MCF 10A (cell line): ENCODE measurements at regions not wholly inside any gene's neighbourhood (a gene's known extent, or its start where the extent isn't known, plus 50 kb on each side); places are given as distances from the start of the nearest gene placed in this dataset.
"Not testable (repeated sequence)": the region's sequence is repeated elsewhere in the genome, so short reads cannot be mapped to it uniquely, and the experiment has no call there.

Source experiments
- BruUV-seq: library from RNA; stranded (reverse); fragments of 400-500 nt; replicated peaks from 2 replicates; lab custom pipeline; 2021; lab: Mats Ljungman, UMichigan
- CTCF ChIA-PET: fragments of 300-600 bp; sonication (Branson Sonifier 250); formaldehyde crosslinking; extraction: SDS; loops from one replicate; lab custom pipeline; 2021; ENCODE audit warnings: antibody characterized with exemption, inconsistent platforms; lab: Yijun Ruan, JAX
- POLR2A ChIA-PET: fragments of 300-600, 350-650 bp; sonication (Branson Sonifier 250); formaldehyde crosslinking; extraction: SDS; loops from one replicate; lab custom pipeline; 2020; ENCODE audit warnings: antibody characterized with exemption, inconsistent platforms; lab: Yijun Ruan, JAX
- DNase-seq: peaks from one replicate; pipeline ENCODE4 v3.0.0-alpha.2; 2018; ENCODE audit not compliant: unreplicated experiment
- H3K27ac Mint-ChIP-seq: one replicate; pipeline ENCODE4 v1.8.0; 2022; ENCODE audit warnings: mild to moderate bottlenecking, low read depth, mixed read lengths; ENCODE audit not compliant: unreplicated experiment
- H3K27me3 Mint-ChIP-seq: one replicate; pipeline ENCODE4 v1.8.0; 2022; ENCODE audit warnings: mixed read lengths; ENCODE audit not compliant: insufficient read depth, unreplicated experiment
- H3K36me3 Mint-ChIP-seq: one replicate; pipeline ENCODE4 v1.8.0; 2022; ENCODE audit warnings: mild to moderate bottlenecking, moderate library complexity, mixed read lengths; ENCODE audit not compliant: insufficient read depth, unreplicated experiment
- H3K4me1 Mint-ChIP-seq: one replicate; pipeline ENCODE4 v1.8.0; 2022; ENCODE audit warnings: mixed read lengths; ENCODE audit not compliant: insufficient read depth, unreplicated experiment
- H3K4me3 Mint-ChIP-seq: one replicate; pipeline ENCODE4 v1.8.0; 2022; ENCODE audit warnings: mild to moderate bottlenecking, moderate library complexity, mixed read lengths; ENCODE audit not compliant: unreplicated experiment
- H3K9me3 Mint-ChIP-seq: one replicate; pipeline ENCODE4 v1.8.0; 2022; ENCODE audit warnings: mixed read lengths; ENCODE audit not compliant: unreplicated experiment
- CTCF ChIP-seq: fragments of 200-600 bp; IDR thresholded peaks from one replicate; pipeline ENCODE4 v1.8.0; 2022; ENCODE audit warnings: antibody characterized with exemption, mild to moderate bottlenecking; ENCODE audit not compliant: unreplicated experiment
- intact Hi-C: fragments of 100-400 bp; cut with micrococcal nuclease; formaldehyde crosslinking; loops from 2 replicates; pipeline ENCODE4 v1.14.1; 2022

- CTCF ChIA-PET: interaction anchor here (0.6 to 0.7 kb wide), 4 partner anchors 39 to 132 kb away, joined by 3 to 4 read pairs (median 4); no protein-coding TSS in a partner anchor
Measured at GRCh38 chr12:124469193-124469888, 98.1 kb downstream of the NCOR2 start.

GRCh38 chr12:124467549-124467948 is 99.9 kb downstream of the NCOR2 start:
- BruUV-seq, H3K9me3 Mint-ChIP-seq, H3K27me3 Mint-ChIP-seq, DNase-seq, H3K4me1 Mint-ChIP-seq, intact Hi-C loops, H3K4me3 Mint-ChIP-seq, POLR2A ChIA-PET, H3K27ac Mint-ChIP-seq, CTCF ChIA-PET: not testable (repeated sequence)
- peaks cover 67% of the 10 kb centered on the region for H3K36me3 Mint-ChIP-seq

More at GRCh38 chr12:124469193-124469888, 98.1 kb downstream of the NCOR2 start:
- intact Hi-C loops: no loop called here
- H3K27ac Mint-ChIP-seq: no peak overlapping the region
- TF ChIP-seq CTCF: peak; percentile 74
- no peak overlapping the region for H3K4me3 Mint-ChIP-seq
- BruUV-seq: no TSS peak
- POLR2A ChIA-PET: no interaction called here
- DNase-seq: no peak
- no peaks in the 10 kb centered on the region for H3K4me1 Mint-ChIP-seq
- H3K27me3 Mint-ChIP-seq: no peaks in the 10 kb centered on the region
- peaks cover 77% of the 10 kb centered on the region for H3K36me3 Mint-ChIP-seq
- H3K9me3 Mint-ChIP-seq: peaks cover 10% of the 10 kb centered on the region

GRCh38 chr12:124466216-124467128 is 100.9 kb downstream of the NCOR2 start:
- Mint-ChIP-seq H3K4me3 (no peak overlapping the region), H3K27ac (peak overlapping the region; percentile 18)
- CTCF ChIA-PET: no interaction called here

GRCh38 chr12:124465473-124465872 is 101.9 kb downstream of the NCOR2 start:
- DNase-seq: no peak
- Mint-ChIP-seq H3K27ac (no peak overlapping the region), H3K36me3 (peaks cover 61% of the 10 kb centered on the region), H3K4me3 (no peak overlapping the region), H3K27me3 (no peaks in the 10 kb centered on the region), H3K4me1 (no peaks in the 10 kb centered on the region), H3K9me3 (no peaks in the 10 kb centered on the region)
- intact Hi-C loops: no loop called here
- no peak for TF ChIP-seq CTCF
- ChIA-PET POLR2A (interaction anchor here (1.2 kb wide), 1 partner anchor 15 kb away, joined by 4 read pairs; no protein-coding TSS in a partner anchor), CTCF (interaction anchor here (0.5 kb wide), 1 partner anchor 304 kb away, joined by 5 read pairs; no protein-coding TSS in a partner anchor)
- BruUV-seq: no TSS peak

More at GRCh38 chr12:124466216-124467128, 100.9 kb downstream of the NCOR2 start:
- Mint-ChIP-seq H3K4me1 (no peaks in the 10 kb centered on the region), H3K9me3 (no peaks in the 10 kb centered on the region), H3K36me3 (peaks cover 65% of the 10 kb centered on the region), H3K27me3 (no peaks in the 10 kb centered on the region)
- POLR2A ChIA-PET: no interaction called here
- TF ChIP-seq CTCF: no peak
- no peak for DNase-seq
- intact Hi-C loops: no loop called here
- BruUV-seq: no TSS peak
